Astrocyte of the cerebellum (primary cell): ENCODE measurements at regions not wholly inside any gene's neighbourhood (a gene's known extent, or its start where the extent isn't known, plus 50 kb on each side); places are given as distances from the start of the nearest gene placed in this dataset.
A peak's percentile ranks its signal among the peaks of the same experiment; 100 is the strongest.

ENCODE experiments used
- DNase-seq: peaks from one replicate; pipeline ENCODE4 v3.0.0-alpha.2; 2011; ENCODE audit warnings: low read depth
- H3K4me3 ChIP-seq: 2 replicates; pipeline ENCODE4 v1.5.1; 2011; ENCODE audit warnings: mild to moderate bottlenecking, low read depth, low read length, moderate library complexity
- CTCF ChIP-seq: IDR thresholded peaks from 2 replicates; pipeline ENCODE4 v1.5.1; 2012; ENCODE audit warnings: low read length, low read depth, moderate library complexity, mild to moderate bottlenecking; ENCODE audit errors: missing control alignments
- in situ Hi-C: cut with HindIII; loops from 2 replicates; pipeline ENCODE4 v1.10.0; 2017; ENCODE audit warnings: low sequenced_read_pairs

- no peak for DNase-seq
- TF ChIP-seq CTCF: no peak
- in situ Hi-C loops: no loop called here
- no peak overlapping the region for H3K4me3 ChIP-seq
Measured at GRCh38 chr9:81096625-81097024, 592.7 kb downstream of the TLE1 start.

- no peak overlapping the region for H3K4me3 ChIP-seq
- no peak for TF ChIP-seq CTCF
- DNase-seq: no peak
- in situ Hi-C loops: no loop called here
Measured at GRCh38 chr9:81092057-81092456, 597.3 kb downstream of the TLE1 start.

- no peak for TF ChIP-seq CTCF
- no peak for DNase-seq
- in situ Hi-C loops: no loop called here
- no peak overlapping the region for H3K4me3 ChIP-seq
Measured at GRCh38 chr9:81088341-81088740, 601.0 kb downstream of the TLE1 start.

- H3K4me3 ChIP-seq: no peak overlapping the region
- no peak for DNase-seq
- no peak for TF ChIP-seq CTCF
- in situ Hi-C loops: no loop called here
Measured at GRCh38 chr9:81086416-81086815, 602.9 kb downstream of the TLE1 start.

GRCh38 chr9:81083854-81084512 lies 605.4 kb downstream of the TLE1 start:
- peak; percentile 53 for DNase-seq
- in situ Hi-C loops: no loop called here
- H3K4me3 ChIP-seq: no peak overlapping the region
- no peak for TF ChIP-seq CTCF

- DNase-seq: no peak
Measured at GRCh38 chr9:81083067-81083466, 606.3 kb downstream of the TLE1 start.

More at GRCh38 chr9:81083067-81083466, 606.3 kb downstream of the TLE1 start:
- H3K4me3 ChIP-seq: no peak overlapping the region
- TF ChIP-seq CTCF: peak; percentile 42
- in situ Hi-C loops: no loop called here
